Neutrophil (primary cell): ENCODE measurements at regions not wholly inside any gene's neighbourhood (a gene's known extent, or its start where the extent isn't known, plus 50 kb on each side); places are given as distances from the start of the nearest gene placed in this dataset.

Source experiments
- H3K27ac ChIP-seq: fragments of 200-600 bp; sonication (generic); 2 replicates; pipeline ENCODE4 v1.5.1; 2016; ENCODE audit warnings: mild to moderate bottlenecking, moderate library complexity
- H3K27me3 ChIP-seq: fragments of 200-600 bp; sonication (generic); 2 replicates; pipeline ENCODE4 v1.6.0; 2016; ENCODE audit warnings: mild to moderate bottlenecking
- H3K36me3 ChIP-seq: fragments of 200-600 bp; sonication (generic); 2 replicates; pipeline ENCODE4 v1.5.1; 2017
- H3K4me1 ChIP-seq, 2 experiments: fragments of 200-600 bp in 1 of 2; sonication (generic) in 1 of 2; 1 replicate in 1 of 2; 2 replicates in 1 of 2; pipeline versions ENCODE4 v1.5.1 to v1.6.1; 2013 to 2016; ENCODE audit warnings: low read depth in 1 of 2, low read length in 1 of 2, mild to moderate bottlenecking in 1 of 2, moderate library complexity in 1 of 2; ENCODE audit not compliant: control insufficient read depth in 1 of 2, insufficient read depth in 1 of 2
- H3K4me3 ChIP-seq, 2 experiments: fragments of 200-600 bp in 1 of 2; sonication (generic) in 1 of 2; 1 replicate in 1 of 2; 2 replicates in 1 of 2; pipeline ENCODE4 v1.5.1; 2013 to 2016; ENCODE audit warnings: low read depth in 1 of 2, low read length in 1 of 2, mild to moderate bottlenecking in 1 of 2, moderate library complexity in 1 of 2
- H3K9me3 ChIP-seq: fragments of 200-600 bp; sonication (generic); 2 replicates; pipeline ENCODE4 v1.5.1; 2016
- TF ChIP-seq, protein P1 (sequence below): fragments of 200-600 bp; sonication (generic); IDR thresholded peaks from 2 replicates; pipeline ENCODE4 v1.5.1; 2016; ENCODE audit warnings: antibody characterized with exemption

DNA sequence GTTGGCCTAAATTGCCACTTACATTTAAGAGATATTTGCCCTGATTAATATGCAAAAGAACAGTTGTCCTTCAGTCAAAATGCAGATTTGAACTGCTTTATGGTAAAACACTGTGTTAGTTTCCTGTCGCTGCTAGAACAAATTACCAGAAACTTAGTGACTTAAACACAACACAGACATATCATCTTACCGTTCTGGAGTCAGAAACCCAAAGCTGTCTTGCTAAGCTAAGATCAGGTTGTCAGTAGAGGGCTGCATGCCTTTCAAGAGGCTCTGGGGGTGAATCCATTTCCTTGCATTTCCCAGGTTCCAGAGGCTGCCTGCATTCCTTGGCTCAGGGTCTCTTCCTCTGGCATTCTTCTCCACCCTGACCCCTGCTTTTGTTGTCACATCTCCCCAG, 149.5 kb downstream of the FAM161A start:
- H3K36me3 ChIP-seq, result no peaks in the 10 kb centered on the region

DNA sequence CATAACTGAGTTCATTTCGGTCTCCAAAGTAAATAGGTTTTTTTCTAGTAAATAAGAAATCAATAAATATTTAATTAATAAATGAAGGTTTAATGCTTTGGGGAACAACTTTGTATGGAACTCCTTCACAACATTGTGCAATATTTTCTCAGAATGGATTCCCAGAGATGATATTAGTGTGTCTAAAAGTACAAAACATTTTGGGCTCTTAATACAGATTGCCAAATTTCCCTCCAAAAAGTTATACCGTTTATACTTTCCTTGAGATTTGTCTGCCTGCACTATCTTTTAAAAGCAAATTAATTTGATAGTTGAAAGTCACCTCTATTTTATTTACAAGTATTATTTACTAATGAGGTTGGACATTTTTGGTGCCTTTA, 151.8 kb downstream of the FAM161A start:
- no peak overlapping the region for H3K27ac ChIP-seq
- no peaks in the 10 kb centered on the region for H3K27me3 ChIP-seq
- H3K4me1 ChIP-seq, result no peaks in the 10 kb centered on the region
- no peak overlapping the region for H3K4me3 ChIP-seq
- TF ChIP-seq, protein P1, sequence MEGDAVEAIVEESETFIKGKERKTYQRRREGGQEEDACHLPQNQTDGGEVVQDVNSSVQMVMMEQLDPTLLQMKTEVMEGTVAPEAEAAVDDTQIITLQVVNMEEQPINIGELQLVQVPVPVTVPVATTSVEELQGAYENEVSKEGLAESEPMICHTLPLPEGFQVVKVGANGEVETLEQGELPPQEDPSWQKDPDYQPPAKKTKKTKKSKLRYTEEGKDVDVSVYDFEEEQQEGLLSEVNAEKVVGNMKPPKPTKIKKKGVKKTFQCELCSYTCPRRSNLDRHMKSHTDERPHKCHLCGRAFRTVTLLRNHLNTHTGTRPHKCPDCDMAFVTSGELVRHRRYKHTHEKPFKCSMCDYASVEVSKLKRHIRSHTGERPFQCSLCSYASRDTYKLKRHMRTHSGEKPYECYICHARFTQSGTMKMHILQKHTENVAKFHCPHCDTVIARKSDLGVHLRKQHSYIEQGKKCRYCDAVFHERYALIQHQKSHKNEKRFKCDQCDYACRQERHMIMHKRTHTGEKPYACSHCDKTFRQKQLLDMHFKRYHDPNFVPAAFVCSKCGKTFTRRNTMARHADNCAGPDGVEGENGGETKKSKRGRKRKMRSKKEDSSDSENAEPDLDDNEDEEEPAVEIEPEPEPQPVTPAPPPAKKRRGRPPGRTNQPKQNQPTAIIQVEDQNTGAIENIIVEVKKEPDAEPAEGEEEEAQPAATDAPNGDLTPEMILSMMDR, result no peak
- no peaks in the 10 kb centered on the region for H3K36me3 ChIP-seq
- H3K9me3 ChIP-seq, result no peaks in the 10 kb centered on the region

More for the DNA sequence above, 149.5 kb downstream of the FAM161A start:
- no peak overlapping the region for H3K4me3 ChIP-seq
- H3K27me3 ChIP-seq, result no peaks in the 10 kb centered on the region
- no peaks in the 10 kb centered on the region for H3K4me1 ChIP-seq
- no peak overlapping the region for H3K27ac ChIP-seq
- TF ChIP-seq, protein P1, result no peak
- H3K9me3 ChIP-seq, result no peaks in the 10 kb centered on the region

DNA sequence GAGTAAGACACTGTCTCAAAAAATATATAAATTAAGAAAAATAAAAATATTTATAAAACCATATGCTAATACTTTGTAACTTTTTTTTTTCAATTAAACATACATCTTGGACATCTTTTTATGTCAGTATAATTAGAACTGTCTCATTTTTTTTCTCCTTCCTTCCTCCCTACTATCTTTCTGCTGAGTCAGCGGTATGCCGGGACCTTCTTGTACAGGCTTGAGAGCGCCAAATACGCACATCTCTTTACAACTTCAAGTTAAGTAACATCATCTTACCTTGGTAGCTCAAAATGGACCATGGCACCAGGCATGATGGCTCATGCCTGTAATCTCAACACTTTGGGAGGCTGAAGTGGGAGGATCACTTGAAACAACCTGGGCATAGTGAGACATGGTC, 153.4 kb downstream of the FAM161A start:
- H3K27ac ChIP-seq, result no peak overlapping the region

DNA sequence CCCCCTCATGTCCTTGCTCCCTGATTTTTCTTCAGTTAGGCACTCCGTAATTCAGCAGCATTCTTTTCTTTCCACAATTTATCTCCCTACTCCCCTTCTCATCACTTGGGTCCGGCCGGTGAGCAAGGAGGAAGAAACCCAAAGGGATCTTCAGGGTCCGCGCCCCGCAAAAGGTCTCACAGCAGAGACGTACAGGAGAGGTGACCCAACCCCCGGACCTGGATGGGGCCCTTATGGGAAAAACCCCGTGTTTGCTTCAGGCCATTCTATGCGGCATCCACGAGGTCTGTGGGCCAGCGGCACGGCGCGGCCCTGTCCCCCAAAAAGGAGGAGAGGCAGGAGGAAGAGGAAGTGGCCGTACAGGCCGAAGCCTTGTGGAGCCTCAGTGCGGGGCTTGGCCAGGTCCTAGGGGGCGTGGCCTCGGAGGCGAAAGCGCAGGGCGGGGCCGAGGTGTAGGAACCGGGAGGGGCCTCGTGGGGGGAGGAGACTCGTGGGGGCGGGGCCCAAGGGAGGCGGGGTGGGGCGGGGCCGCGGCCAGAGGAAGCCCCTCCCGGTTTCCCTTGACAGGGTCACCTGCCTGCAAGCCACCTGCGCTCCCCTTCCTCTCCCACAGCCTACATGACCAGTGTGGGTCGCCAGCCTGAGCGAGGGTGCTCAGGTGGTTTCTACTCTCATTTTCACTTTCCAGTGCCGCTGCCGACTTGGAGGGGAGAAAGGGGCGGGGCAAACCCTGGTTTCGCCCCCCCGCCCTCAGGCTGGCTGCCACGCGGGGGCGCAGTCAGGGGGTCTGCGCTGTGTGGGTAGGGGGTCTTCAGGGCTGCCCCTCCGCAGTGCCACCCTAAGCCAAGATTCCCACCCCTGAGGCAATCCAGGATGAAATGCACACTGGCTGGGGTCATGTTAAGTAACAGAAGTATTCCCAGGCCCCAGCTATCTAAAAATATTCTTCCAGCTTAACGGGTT, 156.4 kb upstream of the XPO1 start:
- Histone ChIP-seq H3K4me1 (peaks cover 12 to 15% of the 10 kb centered on the region in 2 experiments), H3K27me3 (no peaks in the 10 kb centered on the region), H3K9me3 (no peaks in the 10 kb centered on the region), H3K4me3 (peak overlapping the region; percentile 71 to 89), H3K27ac (peak overlapping the region; percentile 73), H3K36me3 (no peaks in the 10 kb centered on the region)
- TF ChIP-seq, protein P1, result peak; percentile 29

More for the DNA sequence above, 153.4 kb downstream of the FAM161A start:
- Histone ChIP-seq H3K4me1 (no peaks in the 10 kb centered on the region), H3K27me3 (no peaks in the 10 kb centered on the region), H3K36me3 (no peaks in the 10 kb centered on the region), H3K4me3 (no peak overlapping the region), H3K9me3 (no peaks in the 10 kb centered on the region)
- TF ChIP-seq, protein P1, result no peak

DNA sequence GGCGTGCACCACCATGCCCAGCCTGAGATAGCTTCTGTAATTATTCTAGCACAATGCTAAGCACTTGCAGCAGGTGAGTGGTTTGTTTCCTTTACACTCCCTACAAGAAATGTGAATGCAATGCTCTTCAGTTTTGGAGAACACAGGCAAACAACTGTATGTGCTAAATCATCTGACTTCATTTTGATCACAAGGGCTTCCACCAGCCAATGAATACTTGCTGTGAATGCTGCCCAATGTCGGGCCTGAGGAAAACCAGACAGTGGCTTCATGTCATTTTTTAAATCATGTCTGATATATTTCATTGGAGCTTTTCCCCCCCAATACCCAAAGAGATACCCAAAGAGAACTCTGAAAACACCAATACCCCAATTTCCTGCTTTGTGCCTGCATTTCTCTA, 155.6 kb upstream of the XPO1 start:
- no peaks in the 10 kb centered on the region for H3K36me3 ChIP-seq
- no peaks in the 10 kb centered on the region for H3K9me3 ChIP-seq
- H3K4me3 ChIP-seq, result peak overlapping the region in 1 of 2 experiments; percentile 89
- TF ChIP-seq, protein P1, result no peak
- H3K27ac ChIP-seq, result no peak overlapping the region
- no peaks in the 10 kb centered on the region for H3K27me3 ChIP-seq
- H3K4me1 ChIP-seq, result peaks cover 12 to 15% of the 10 kb centered on the region in 2 experiments
